ENCODE measurements at regions not wholly inside any gene's neighbourhood (a gene's known extent, or its start where the extent isn't known, plus 50 kb on each side); places are given as distances from the start of the nearest gene placed in this dataset.

GRCh38 chr5:44900273-44900954, 91.7 kb downstream of the MRPS30 start:
- Histone ChIP-seq H3K9me3 (no peaks in the 10 kb centered on the region), H3K4me3 (no peak overlapping the region), H3K27me3 (no peaks in the 10 kb centered on the region), H3K36me3 (no peaks in the 10 kb centered on the region), H3K27ac (no peak overlapping the region), H3K4me1 (no peaks in the 10 kb centered on the region)
- no peak for DNase-seq (ENCODE audit: low spot score in 2 of 2)
- no peak for TF ChIP-seq CTCF (IDR thresholded peaks at IDR 0.05)
- intact Hi-C loops (cut with DNase I): no loop called here

- no peak for TF ChIP-seq CTCF (IDR thresholded peaks at IDR 0.05)
- intact Hi-C loops (cut with DNase I): no loop called here
Observed at GRCh38 chr5:44907396-44907795, 98.6 kb downstream of the MRPS30 start.

GRCh38 chr5:44909004-44909403, 100.3 kb downstream of the MRPS30 start:
- no peak for TF ChIP-seq CTCF (IDR thresholded peaks at IDR 0.05)
- Histone ChIP-seq H3K27ac (no peak overlapping the region), H3K27me3 (no peaks in the 10 kb centered on the region), H3K36me3 (no peaks in the 10 kb centered on the region), H3K4me1 (no peaks in the 10 kb centered on the region), H3K9me3 (no peaks in the 10 kb centered on the region), H3K4me3 (no peak overlapping the region)
- intact Hi-C loops (cut with DNase I): no loop called here
- DNase-seq (ENCODE audit: low spot score in 2 of 2): no peak

More at GRCh38 chr5:44907396-44907795, 98.6 kb downstream of the MRPS30 start:
- Histone ChIP-seq H3K36me3 (no peaks in the 10 kb centered on the region), H3K4me3 (no peak overlapping the region), H3K4me1 (no peaks in the 10 kb centered on the region), H3K27me3 (no peaks in the 10 kb centered on the region), H3K9me3 (no peaks in the 10 kb centered on the region), H3K27ac (no peak overlapping the region)
- no peak for DNase-seq (ENCODE audit: low spot score in 2 of 2)

- Histone ChIP-seq H3K4me3 (no peak overlapping the region), H3K36me3 (no peaks in the 10 kb centered on the region), H3K4me1 (no peaks in the 10 kb centered on the region), H3K9me3 (no peaks in the 10 kb centered on the region), H3K27me3 (no peaks in the 10 kb centered on the region), H3K27ac (no peak overlapping the region)
- TF ChIP-seq CTCF (IDR thresholded peaks at IDR 0.05): no peak
- intact Hi-C loops (cut with DNase I): no loop called here
- no peak for DNase-seq (ENCODE audit: low spot score in 2 of 2)
Observed at GRCh38 chr5:44911501-44911900, 102.8 kb downstream of the MRPS30 start.

- no peak for TF ChIP-seq CTCF (IDR thresholded peaks at IDR 0.05)
- Histone ChIP-seq H3K4me3 (no peak overlapping the region), H3K27me3 (no peaks in the 10 kb centered on the region), H3K27ac (no peak overlapping the region), H3K4me1 (no peaks in the 10 kb centered on the region), H3K9me3 (no peaks in the 10 kb centered on the region), H3K36me3 (no peaks in the 10 kb centered on the region)
- no peak for DNase-seq (ENCODE audit: low spot score in 2 of 2)
- intact Hi-C loops (cut with DNase I): no loop called here
Observed at GRCh38 chr5:44914221-44914620, 105.5 kb downstream of the MRPS30 start.

GRCh38 chr5:44919560-44919959, 110.8 kb downstream of the MRPS30 start:
- H3K4me1 ChIP-seq: no peaks in the 10 kb centered on the region
- no peak for DNase-seq (ENCODE audit: low spot score in 2 of 2)
- intact Hi-C loops (cut with DNase I): no loop called here
- peaks cover 0 to 5% of the 10 kb centered on the region in 2 donors for H3K9me3 ChIP-seq
- no peak overlapping the region for H3K27ac ChIP-seq
- H3K4me3 ChIP-seq: no peak overlapping the region
- no peaks in the 10 kb centered on the region for H3K36me3 ChIP-seq
- no peaks in the 10 kb centered on the region for H3K27me3 ChIP-seq
- TF ChIP-seq CTCF (IDR thresholded peaks at IDR 0.05): no peak
